ENCODE measurements at regions not wholly inside any gene's neighbourhood (a gene's known extent, or its start where the extent isn't known, plus 50 kb on each side); places are given as distances from the start of the nearest gene placed in this dataset.

GRCh38 chr5:155605920-155606319 is 592.4 kb downstream of the KIF4B start:
- no peak for TF ChIP-seq CTCF (conservative IDR thresholded peaks at IDR 0.05)
- TF ChIP-seq EZH2 (IDR thresholded peaks at IDR 0.05; ENCODE audit: low read depth), result no peak

All from PC-9 (cell line).